H1 (cell line): ENCODE measurements at regions not wholly inside any gene's neighbourhood (a gene's known extent, or its start where the extent isn't known, plus 50 kb on each side); places are given as distances from the start of the nearest gene placed in this dataset.

Experiments used
- CTCF ChIA-PET: fragments of 300-600 bp; sonication (Branson Sonifier 250); formaldehyde crosslinking; loops from one replicate; lab custom pipeline; 2021; ENCODE audit not compliant: partially characterized antibody; lab: Charles Lee
- POLR2A ChIA-PET: fragments of 300-600 bp; sonication (Branson Sonifier 250); formaldehyde crosslinking; loops from one replicate; lab custom pipeline; 2021; ENCODE audit warnings: inconsistent platforms; ENCODE audit not compliant: partially characterized antibody; lab: Charles Lee
- DNase-seq, 2 experiments: peaks; one replicate each; pipeline versions ENCODE4 v3.0.0 to v3.0.0-alpha.2; 2010 to 2022; ENCODE audit warnings: low spot score in 2 of 2, low read depth in 1 of 2, mixed read lengths in 1 of 2
- FAIRE-seq: peaks from 2 replicates; lab custom pipeline; 2011; peaks lifted over from hg19 to GRCh38; lab: Jason Lieb, UNC
- H2AFZ ChIP-seq: 2 replicates; pipeline ENCODE4 v1.8.1; 2012; ENCODE audit warnings: low read length, inconsistent platforms
- H2AK5ac ChIP-seq: 2 replicates; pipeline ENCODE4 v1.6.1; 2013; ENCODE audit warnings: low read depth, low read length
- H2BK120ac ChIP-seq: replicated peaks from 2 replicates; pipeline ENCODE3; 2013; ENCODE audit warnings: low read depth, low read length, inconsistent platforms
- H2BK12ac ChIP-seq: 2 replicates; pipeline ENCODE4 v1.6.1; 2013; ENCODE audit warnings: low read depth, low read length
- H2BK15ac ChIP-seq: 2 replicates; pipeline ENCODE4 v1.6.1; 2013; ENCODE audit warnings: low read length
- H2BK20ac ChIP-seq: 2 replicates; pipeline ENCODE4 v1.6.1; 2013; ENCODE audit warnings: low read length
- H2BK5ac ChIP-seq: 2 replicates; pipeline ENCODE4 v1.6.1; 2013; ENCODE audit warnings: low read depth, low read length
- H3K14ac ChIP-seq: 2 replicates; pipeline ENCODE4 v1.6.1; 2013; ENCODE audit warnings: inconsistent platforms; ENCODE audit not compliant: insufficient read length
- H3K18ac ChIP-seq: 2 replicates; pipeline ENCODE4 v1.6.1; 2013; ENCODE audit warnings: low read length; ENCODE audit errors: extremely low read depth
- H3K23ac ChIP-seq: 2 replicates; pipeline ENCODE4 v1.6.1; 2013; ENCODE audit warnings: inconsistent platforms; ENCODE audit not compliant: insufficient read length
- H3K23me2 ChIP-seq: 2 replicates; pipeline ENCODE4 v1.6.1; 2013; ENCODE audit warnings: low read depth, low read length
- H3K27ac ChIP-seq: 2 replicates; pipeline ENCODE4 v1.6.1; 2011; ENCODE audit warnings: low read depth, low read length, inconsistent platforms
- H3K27me3 ChIP-seq, 4 experiments: replicated peaks in 1 of 4; 1 replicate in 1 of 4; 2 replicates in 3 of 4; pipeline versions ENCODE4 v1.6.1 to v1.8.1; 2011 to 2013; ENCODE audit warnings: low read length in 3 of 4, mild to moderate bottlenecking in 3 of 4, inconsistent platforms in 2 of 4, mixed read lengths in 2 of 4, moderate library complexity in 1 of 4; ENCODE audit not compliant: control insufficient read depth in 3 of 4, insufficient read depth in 3 of 4; ENCODE audit errors: extremely low read depth in 1 of 4
- H3K36me3 ChIP-seq, 4 experiments: 2 replicates each; pipeline versions ENCODE4 v1.6.1 to v1.8.1; 2011 to 2013; ENCODE audit warnings: mild to moderate bottlenecking in 4 of 4, low read length in 3 of 4, moderate library complexity in 2 of 4, control low read depth in 1 of 4, inconsistent platforms in 1 of 4; ENCODE audit not compliant: insufficient read depth in 4 of 4, control insufficient read depth in 2 of 4
- H3K4ac ChIP-seq: replicated peaks from 2 replicates; pipeline ENCODE3; 2013; ENCODE audit warnings: low read length, low read depth, mixed read lengths, inconsistent platforms; ENCODE audit not compliant: insufficient read length
- H3K4me1 ChIP-seq, 4 experiments: replicated peaks in 1 of 4; 1 replicate in 1 of 4; 2 replicates in 3 of 4; pipeline versions ENCODE4 v1.6.1 to v1.8.1; 2011 to 2013; ENCODE audit warnings: low read length in 3 of 4, inconsistent platforms in 2 of 4, mixed read lengths in 1 of 4; ENCODE audit not compliant: insufficient read depth in 4 of 4, control insufficient read depth in 3 of 4
- H3K4me2 ChIP-seq, 2 experiments: 2 replicates each; pipeline versions ENCODE4 v1.6.1 to v1.8.1; 2011 to 2013; ENCODE audit warnings: low read depth in 2 of 2, low read length in 2 of 2, control low read depth in 1 of 2, inconsistent platforms in 1 of 2, mild to moderate bottlenecking in 1 of 2; ENCODE audit not compliant: insufficient read depth in 1 of 2
- H3K4me3 ChIP-seq, 4 experiments: fragments of 200-600, 300-600 bp in 1 of 4; sonication (generic), shearing (Covaris generic), sonication (Bioruptor Twin) in 1 of 4; 2 replicates each; pipeline versions ENCODE4 v1.5.1 to v1.8.1; 2011 to 2016; ENCODE audit warnings: low read length in 4 of 4, low read depth in 3 of 4, control low read depth in 2 of 4, inconsistent platforms in 2 of 4, mild to moderate bottlenecking in 2 of 4, mixed read lengths in 1 of 4, moderate library complexity in 1 of 4; ENCODE audit not compliant: insufficient read depth in 2 of 4; ENCODE audit errors: extremely low read depth in 1 of 4
- H3K56ac ChIP-seq: replicated peaks from 2 replicates; pipeline ENCODE3; 2013; ENCODE audit warnings: low read depth, mild to moderate bottlenecking, mixed read lengths, low read length, inconsistent platforms; ENCODE audit not compliant: insufficient read length
- H3K79me1 ChIP-seq: 2 replicates; pipeline ENCODE4 v1.6.1; 2013; ENCODE audit warnings: low read depth, low read length, control low read depth
- H3K79me2 ChIP-seq, 2 experiments: 2 replicates each; pipeline versions ENCODE4 v1.6.1 to v1.8.1; 2012 to 2013; ENCODE audit warnings: low read length in 2 of 2, mild to moderate bottlenecking in 2 of 2, inconsistent platforms in 1 of 2; ENCODE audit not compliant: insufficient read depth in 2 of 2, control insufficient read depth in 1 of 2
- H3K9ac ChIP-seq, 4 experiments: replicated peaks in 1 of 4; 1 replicate in 1 of 4; 2 replicates in 3 of 4; pipeline versions ENCODE4 v1.6.1 to v1.8.1; 2011 to 2013; ENCODE audit warnings: low read depth in 3 of 4, low read length in 3 of 4, control low read depth in 2 of 4, mild to moderate bottlenecking in 2 of 4, moderate library complexity in 2 of 4, inconsistent platforms in 1 of 4; ENCODE audit errors: extremely low read depth in 1 of 4
- H3K9me3 ChIP-seq, 2 experiments: 2 replicates each; pipeline versions ENCODE4 v1.6.1 to v1.8.1; 2012 to 2013; ENCODE audit warnings: mild to moderate bottlenecking in 2 of 2, moderate library complexity in 2 of 2, control low read depth in 1 of 2, inconsistent platforms in 1 of 2, low read depth in 1 of 2, low read length in 1 of 2, mixed read lengths in 1 of 2; ENCODE audit not compliant: insufficient read depth in 2 of 2
- H4K20me1 ChIP-seq, 2 experiments: replicated peaks in 1 of 2; 2 replicates each; pipeline versions ENCODE3 to v1.8.1; 2011 to 2013; ENCODE audit warnings: inconsistent platforms in 2 of 2, low read length in 2 of 2, mild to moderate bottlenecking in 1 of 2; ENCODE audit not compliant: insufficient read depth in 2 of 2, control insufficient read depth in 1 of 2
- H4K5ac ChIP-seq: 2 replicates; pipeline ENCODE4 v1.6.1; 2013; ENCODE audit warnings: low read length, low read depth, mixed read lengths, inconsistent platforms; ENCODE audit not compliant: insufficient read length
- H4K8ac ChIP-seq: 2 replicates; pipeline ENCODE4 v1.8.0; 2013; ENCODE audit warnings: mild to moderate bottlenecking, moderate library complexity, low read length, inconsistent platforms; ENCODE audit not compliant: insufficient read depth; ENCODE audit errors: extremely low read depth
- H4K91ac ChIP-seq: replicated peaks from 2 replicates; pipeline ENCODE3; 2013; ENCODE audit warnings: low read length, mixed read lengths, inconsistent platforms; ENCODE audit not compliant: insufficient read length
- CREB1 ChIP-seq: IDR thresholded peaks from 2 replicates; pipeline ENCODE4 v1.6.1; 2012; ENCODE audit warnings: inconsistent platforms
- CTCF ChIP-seq, 3 experiments: IDR thresholded peaks; 1 replicate in 2 of 3; 2 replicates in 1 of 3; pipeline versions ENCODE4 v1.5.1 to v1.6.1; 2011; ENCODE audit warnings: low read length in 3 of 3, mild to moderate bottlenecking in 3 of 3, inconsistent platforms in 2 of 3, low read depth in 1 of 3, moderate library complexity in 1 of 3; ENCODE audit not compliant: insufficient read depth in 1 of 3; ENCODE audit errors: control extremely low read depth in 1 of 3
- GTF2F1 ChIP-seq: IDR thresholded peaks from 2 replicates; pipeline ENCODE4 v1.6.1; 2012; ENCODE audit warnings: low read depth, low read length, improper control_type of control experiment, borderline replicate concordance
- HDAC2 ChIP-seq, 2 experiments: fragments of 300-600 bp in 1 of 2; sonication (generic) in 1 of 2; IDR thresholded peaks; 2 replicates each; pipeline ENCODE4 v1.6.1; 2011 to 2012; ENCODE audit warnings: low read depth in 2 of 2, low read length in 2 of 2, mild to moderate bottlenecking in 2 of 2, moderate library complexity in 2 of 2, borderline replicate concordance in 1 of 2, inconsistent platforms in 1 of 2
- JUN ChIP-seq: IDR thresholded peaks from 2 replicates; pipeline ENCODE4 v1.6.1; 2011; ENCODE audit warnings: low read depth, mild to moderate bottlenecking, improper control_type of control experiment, low read length
- RAD21 ChIP-seq, 2 experiments: IDR thresholded peaks in 1 of 2; conservative IDR thresholded peaks in 1 of 2; 2 replicates each; pipeline ENCODE4 v1.6.1; 2011; ENCODE audit warnings: low read depth in 2 of 2, low read length in 2 of 2, improper control_type of control experiment in 1 of 2, inconsistent platforms in 1 of 2, mild to moderate bottlenecking in 1 of 2, moderate library complexity in 1 of 2
- WGBS, 2 experiments: shearing (Covaris generic) in 1 of 2; methylation state at CpG; one replicate each; pipeline versions ENCODE4 v1.1.6 to v1.1.7; 2013 to 2015; ENCODE audit warnings: low lambda C conversion rate in 2 of 2, mixed read lengths in 2 of 2, inconsistent platforms in 1 of 2, low coverage in 1 of 2, missing lambda C conversion rate in 1 of 2; ENCODE audit not compliant: insufficient replicate concordance in 2 of 2, insufficient coverage in 1 of 2, insufficient read length in 1 of 2; ENCODE audit errors: extremely low coverage in 1 of 2, missing lambda C conversion rate in 1 of 2; 5-methylcytosine and 5-hydroxymethylcytosine counted together

- no peak overlapping the region for H4K91ac ChIP-seq
- TF ChIP-seq JUN (no peak), CREB1 (no peak), GTF2F1 (no peak), RAD21 (IDR thresholded peaks at IDR 0.05 in 1 of 2, conservative IDR thresholded peaks at IDR 0.05 in 1 of 2; ENCODE audit: low read depth in 2 of 2, low read length in 2 of 2) (peak; percentile 78 to 83), CTCF (IDR thresholded peaks at IDR 0.05; ENCODE audit: control extremely low read depth in 1 of 3, insufficient read depth in 1 of 3, low read depth in 1 of 3, low read length in 3 of 3) (peak in 2 of 3 experiments; percentile 54 to 59; a peak in 2 of 4 replicates), HDAC2 (IDR thresholded peaks at IDR 0.05; ENCODE audit: borderline replicate concordance in 1 of 2, low read depth in 2 of 2, low read length in 2 of 2) (no peak)
- no peak overlapping the region for H3K27ac ChIP-seq
- no peak overlapping the region for H4K5ac ChIP-seq
- ChIA-PET CTCF (interaction anchor here (0.7 to 1.1 kb wide), 6 partner anchors 13 to 399 kb away, joined by 3 to 4 read pairs (median 3); no protein-coding TSS in a partner anchor), POLR2A (no interaction called here)
- no peak overlapping the region for H2BK5ac ChIP-seq
- H3K4me3 ChIP-seq: no peak overlapping the region
- H3K18ac ChIP-seq: no peak overlapping the region
- H3K36me3 ChIP-seq: no peaks in the 10 kb centered on the region
- H3K79me2 ChIP-seq: no peaks in the 10 kb centered on the region
- no peaks in the 10 kb centered on the region for H3K23me2 ChIP-seq
- no peaks in the 10 kb centered on the region for H3K27me3 ChIP-seq
- no peak for DNase-seq
- H3K23ac ChIP-seq: no peak overlapping the region
- H2BK15ac ChIP-seq: no peak overlapping the region
- 83% methylated on average over 1 of the region's 1 CpG; no CpG with 5 or more reads in 1 of the 2 experiments for WGBS, 2 experiments
- H2BK12ac ChIP-seq: no peak overlapping the region
- no peak overlapping the region for H2BK20ac ChIP-seq
- H4K20me1 ChIP-seq: no peaks in the 10 kb centered on the region
- H3K56ac ChIP-seq: no peak overlapping the region
- H2AFZ ChIP-seq: no peak overlapping the region
- H3K14ac ChIP-seq: no peak overlapping the region
- H2BK120ac ChIP-seq: no peak overlapping the region
- no peak overlapping the region for H4K8ac ChIP-seq
- no peak overlapping the region for H3K4me2 ChIP-seq
- H2AK5ac ChIP-seq: no peak overlapping the region
- H3K4ac ChIP-seq: no peak overlapping the region
- H3K4me1 ChIP-seq: no peaks in the 10 kb centered on the region
- H3K9me3 ChIP-seq: no peaks in the 10 kb centered on the region
- H3K9ac ChIP-seq: no peak overlapping the region
- FAIRE-seq: peak; percentile 68
- no peaks in the 10 kb centered on the region for H3K79me1 ChIP-seq
Measured at GRCh38 chr3:5806192-5806591, 618.7 kb downstream of the EDEM1 start.
